ENCODE measurements at regions not wholly inside any gene's neighbourhood (a gene's known extent, or its start where the extent isn't known, plus 50 kb on each side); places are given as distances from the start of the nearest gene placed in this dataset.

- TF ChIP-seq POLR2A (IDR thresholded peaks at IDR 0.05) (no peak), CTCF (IDR thresholded peaks at IDR 0.05) (no peak)
- WGBS (ENCODE audit: insufficient coverage, low coverage, low lambda C conversion rate, missing lambda C conversion rate), result 100% methylated on average over 1 of the region's 1 CpG
- H3K27ac ChIP-seq, result no peak overlapping the region
Measured at GRCh38 chr17:70268383-70268782, 99.1 kb downstream of the KCNJ2 start.

GRCh38 chr17:70270554-70270953 lies 101.2 kb downstream of the KCNJ2 start:
- no peaks in the 10 kb centered on the region for H3K36me3 ChIP-seq
- ATAC-seq, result no peak
- intact Hi-C loops (cut with DNase I), result no loop called here

More at GRCh38 chr17:70268383-70268782, 99.1 kb downstream of the KCNJ2 start:
- H3K4me1 ChIP-seq, result no peaks in the 10 kb centered on the region
- no peaks in the 10 kb centered on the region for H3K36me3 ChIP-seq
- no peak for ATAC-seq
- DNase-seq, result no peak
- no peaks in the 10 kb centered on the region for H3K27me3 ChIP-seq
- H3K9me3 ChIP-seq, result no peaks in the 10 kb centered on the region
- intact Hi-C loops (cut with DNase I), result no loop called here
- H3K4me3 ChIP-seq, result no peak overlapping the region

DNA sequence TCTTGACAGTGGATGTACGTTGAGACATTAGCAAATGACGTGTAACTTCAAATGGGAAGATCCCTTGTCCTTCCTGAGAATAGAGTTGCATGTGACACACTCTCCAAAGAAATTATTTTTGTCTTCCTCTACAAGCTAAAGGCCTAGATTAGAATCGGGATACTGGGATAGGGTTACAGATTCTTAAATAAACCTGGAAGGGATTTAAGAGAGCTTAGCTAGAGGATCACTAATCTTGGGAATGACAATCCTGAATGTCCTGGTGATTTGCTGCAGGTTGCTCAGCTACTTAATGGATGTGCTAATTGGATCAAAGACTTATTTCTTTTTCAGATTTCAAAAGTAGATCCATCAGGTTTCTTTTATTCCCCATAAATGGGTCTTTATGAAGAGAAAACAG lies 101.9 kb downstream of the KCNJ2 start:
- Histone ChIP-seq H3K36me3 (no peaks in the 10 kb centered on the region), H3K9me3 (no peaks in the 10 kb centered on the region), H3K4me3 (no peak overlapping the region), H3K27ac (no peak overlapping the region), H3K27me3 (no peaks in the 10 kb centered on the region), H3K4me1 (no peaks in the 10 kb centered on the region)
- no peak for DNase-seq
- TF ChIP-seq POLR2A (IDR thresholded peaks at IDR 0.05) (no peak), CTCF (IDR thresholded peaks at IDR 0.05) (no peak)
- no peak for ATAC-seq
- intact Hi-C loops (cut with DNase I), result no loop called here
- WGBS (ENCODE audit: insufficient coverage, low coverage, low lambda C conversion rate, missing lambda C conversion rate), result 48% methylated on average over 3 of the region's 3 CpGs

More at GRCh38 chr17:70270554-70270953, 101.2 kb downstream of the KCNJ2 start:
- no peaks in the 10 kb centered on the region for H3K9me3 ChIP-seq
- 59% methylated on average over 7 of the region's 7 CpGs for WGBS (ENCODE audit: insufficient coverage, low coverage, low lambda C conversion rate, missing lambda C conversion rate)
- no peak overlapping the region for H3K4me3 ChIP-seq
- no peaks in the 10 kb centered on the region for H3K27me3 ChIP-seq
- TF ChIP-seq POLR2A (IDR thresholded peaks at IDR 0.05), result no peak
- TF ChIP-seq CTCF (IDR thresholded peaks at IDR 0.05), result no peak
- DNase-seq, result no peak
- H3K27ac ChIP-seq, result no peak overlapping the region
- no peaks in the 10 kb centered on the region for H3K4me1 ChIP-seq

GRCh38 chr17:70271672-70272071 lies 102.3 kb downstream of the KCNJ2 start:
- Histone ChIP-seq H3K27me3 (no peaks in the 10 kb centered on the region), H3K36me3 (no peaks in the 10 kb centered on the region), H3K4me3 (no peak overlapping the region), H3K9me3 (no peaks in the 10 kb centered on the region), H3K4me1 (no peaks in the 10 kb centered on the region), H3K27ac (no peak overlapping the region)
- WGBS (ENCODE audit: insufficient coverage, low coverage, low lambda C conversion rate, missing lambda C conversion rate), result 92% methylated on average over 2 of the region's 3 CpGs
- DNase-seq (no peak), ATAC-seq (no peak)
- TF ChIP-seq CTCF (IDR thresholded peaks at IDR 0.05), result no peak
- TF ChIP-seq POLR2A (IDR thresholded peaks at IDR 0.05), result no peak
- intact Hi-C loops (cut with DNase I), result no loop called here

- TF ChIP-seq POLR2A (IDR thresholded peaks at IDR 0.05) (no peak), CTCF (IDR thresholded peaks at IDR 0.05) (no peak)
- WGBS (ENCODE audit: insufficient coverage, low coverage, low lambda C conversion rate, missing lambda C conversion rate), result 42% methylated on average over 2 of the region's 2 CpGs
Measured at GRCh38 chr17:70274255-70274654, 104.9 kb downstream of the KCNJ2 start.

More at GRCh38 chr17:70274255-70274654, 104.9 kb downstream of the KCNJ2 start:
- H3K27me3 ChIP-seq, result no peaks in the 10 kb centered on the region
- no peaks in the 10 kb centered on the region for H3K9me3 ChIP-seq
- no peaks in the 10 kb centered on the region for H3K4me1 ChIP-seq
- no peak overlapping the region for H3K4me3 ChIP-seq
- ATAC-seq (no peak), DNase-seq (no peak)
- H3K36me3 ChIP-seq, result no peaks in the 10 kb centered on the region
- H3K27ac ChIP-seq, result no peak overlapping the region
- intact Hi-C loops (cut with DNase I), result no loop called here
